ENCODE measurements at regions not wholly inside any gene's neighbourhood (a gene's known extent, or its start where the extent isn't known, plus 50 kb on each side); places are given as distances from the start of the nearest gene placed in this dataset.
"Not testable (repeated sequence)": the region's sequence is repeated elsewhere in the genome, so short reads cannot be mapped to it uniquely, and the experiment has no call there.

- no peak for DNase-seq
Observed at GRCh38 chr1:201731592-201731991, 97.4 kb upstream of the IPO9 start.

- no peak for DNase-seq
Observed at GRCh38 chr1:201732351-201732750, 96.6 kb upstream of the IPO9 start.

DNA sequence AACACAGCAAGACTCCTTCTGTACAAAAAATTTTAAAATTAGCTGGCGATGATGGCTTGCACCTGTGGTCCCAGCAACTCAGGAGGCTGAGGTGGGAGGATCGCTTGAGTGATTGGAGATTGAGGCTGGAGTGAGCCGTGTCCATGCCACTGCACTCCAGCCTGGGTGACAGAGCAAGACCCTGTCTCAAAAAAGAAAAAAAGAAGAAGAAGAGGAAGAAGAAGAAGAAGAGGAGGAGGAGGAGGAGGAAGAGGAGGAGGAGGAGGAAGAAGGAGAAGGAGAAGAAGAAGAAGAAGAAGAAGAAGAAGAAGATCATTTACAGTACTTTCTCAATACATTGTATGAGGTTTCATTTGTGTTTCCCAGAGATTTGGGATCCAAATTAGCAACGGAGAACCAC is 94.7 kb upstream of the IPO9 start:
- DNase-seq = not testable (repeated sequence)

GRCh38 chr1:201734786-201735185 is 94.2 kb upstream of the IPO9 start:
- DNase-seq = no peak

- no peak for DNase-seq
Observed at GRCh38 chr1:201736707-201737320, 92.1 kb upstream of the IPO9 start.

DNA sequence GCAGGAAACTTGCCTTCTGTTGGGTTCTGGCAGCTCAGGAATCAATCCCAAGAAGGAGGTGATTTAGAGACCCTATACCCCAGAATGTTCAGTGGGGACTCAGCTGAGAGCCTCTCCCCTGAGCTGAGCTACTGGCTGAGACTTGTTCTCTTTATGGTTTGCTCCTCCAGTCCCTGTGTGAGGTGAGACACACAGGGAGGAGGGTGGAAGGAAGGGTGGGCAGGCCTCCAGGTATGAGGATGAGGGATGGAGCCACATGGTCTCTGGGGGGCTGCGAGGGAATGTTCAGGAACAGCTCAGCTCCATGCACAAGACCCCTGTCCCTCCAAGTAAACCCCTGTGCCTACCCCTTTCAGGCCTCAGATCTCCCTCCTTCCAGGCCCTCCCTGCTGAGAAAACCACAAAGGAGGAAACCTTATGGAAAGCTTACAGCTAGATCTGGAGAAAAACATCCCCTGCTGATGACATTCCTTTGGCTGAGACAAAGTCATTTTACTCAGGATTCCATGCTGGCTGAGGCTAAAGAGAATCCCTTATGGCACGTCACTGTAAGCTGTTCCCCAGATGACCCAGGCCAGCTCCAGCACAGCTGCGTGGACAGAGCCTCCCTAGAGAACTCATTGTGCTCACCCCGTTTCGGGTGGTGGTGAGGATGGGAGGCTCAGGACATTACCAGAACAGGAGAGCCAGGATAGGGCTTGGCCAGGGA is 91.5 kb upstream of the IPO9 start:
- no peak for DNase-seq

GRCh38 chr1:201739080-201739479 is 89.9 kb upstream of the IPO9 start:
- no peak for DNase-seq

DNA sequence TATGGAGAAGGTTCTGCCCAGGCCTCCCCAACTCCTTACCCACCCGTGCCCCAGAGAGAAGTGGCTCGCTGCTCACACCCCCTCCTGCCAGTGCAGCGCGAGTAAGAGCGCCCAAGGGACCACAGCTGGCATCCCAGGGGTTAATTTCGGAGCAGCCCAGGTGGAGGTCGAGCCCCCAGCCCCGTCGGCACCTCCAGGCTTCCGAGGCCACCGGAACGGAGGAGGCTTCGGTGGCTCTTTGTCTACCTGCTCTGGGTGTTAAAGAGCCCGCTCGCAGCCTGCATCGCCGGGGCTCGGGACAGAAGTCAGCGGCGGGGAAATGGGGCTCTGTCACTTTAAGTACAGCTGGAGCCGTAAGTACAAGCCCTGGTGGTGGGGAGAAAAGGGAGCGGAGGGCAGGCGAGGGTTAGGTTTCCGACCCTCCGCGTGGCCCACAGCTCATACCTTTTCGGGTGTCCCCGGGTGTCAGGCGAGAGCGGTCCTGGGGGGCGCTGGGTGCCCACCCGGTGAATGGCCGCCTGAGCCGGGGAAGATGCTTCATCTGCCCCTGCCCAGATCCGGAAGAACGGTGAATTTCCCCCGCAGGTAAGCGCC is 89.4 kb upstream of the IPO9 start:
- DNase-seq = no peak

GRCh38 chr1:201740086-201740541 is 88.8 kb upstream of the IPO9 start:
- DNase-seq = no peak

- DNase-seq = no peak
Observed at GRCh38 chr1:201740670-201741111, 88.3 kb upstream of the IPO9 start.

GRCh38 chr1:201741763-201742342 is 87.1 kb upstream of the IPO9 start:
- no peak for DNase-seq

DNA sequence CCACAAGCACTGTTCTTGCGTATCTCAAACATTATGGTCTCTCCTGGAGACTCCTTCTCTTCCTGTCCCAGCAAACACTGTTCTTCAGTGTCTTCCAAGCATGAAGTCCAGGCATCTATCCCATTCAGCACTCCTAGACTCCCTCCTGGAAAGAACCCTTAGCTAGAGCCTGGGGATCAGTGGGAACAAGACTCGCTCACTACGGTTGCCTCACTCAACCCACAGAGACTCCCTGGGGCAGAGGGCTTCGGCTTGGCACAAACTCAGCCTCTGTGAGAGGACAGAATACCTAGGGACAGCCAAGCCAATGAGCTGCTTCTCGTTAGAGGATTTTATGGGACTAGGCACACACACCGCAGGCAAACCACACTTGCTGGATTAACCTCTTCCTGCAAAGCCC is 86.5 kb upstream of the IPO9 start:
- DNase-seq = no peak

GRCh38 chr1:201742955-201743805 is 85.8 kb upstream of the IPO9 start:
- no peak for DNase-seq

- DNase-seq = no peak
Observed at GRCh38 chr1:201745023-201745422, 83.9 kb upstream of the IPO9 start.

DNA sequence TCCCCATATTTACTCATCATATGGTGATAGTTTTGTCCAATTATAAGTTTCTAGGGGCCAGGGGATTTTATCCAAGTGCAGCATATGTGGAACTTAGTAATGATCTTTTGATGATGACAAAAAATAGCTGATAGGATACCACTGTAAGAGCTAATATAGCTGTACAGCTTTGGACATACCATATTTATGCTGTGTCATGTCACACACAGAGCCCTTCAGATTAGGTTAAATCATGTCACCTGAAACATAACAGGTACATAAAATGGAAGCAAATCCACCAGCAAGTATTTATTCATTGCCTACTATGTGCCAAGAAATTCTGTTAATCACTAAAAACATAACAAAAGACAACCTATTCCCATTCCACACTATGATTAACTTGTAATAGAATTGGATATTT is 82.8 kb upstream of the IPO9 start:
- DNase-seq = no peak

- no peak for DNase-seq
Observed at GRCh38 chr1:201747261-201747660, 81.7 kb upstream of the IPO9 start.

DNA sequence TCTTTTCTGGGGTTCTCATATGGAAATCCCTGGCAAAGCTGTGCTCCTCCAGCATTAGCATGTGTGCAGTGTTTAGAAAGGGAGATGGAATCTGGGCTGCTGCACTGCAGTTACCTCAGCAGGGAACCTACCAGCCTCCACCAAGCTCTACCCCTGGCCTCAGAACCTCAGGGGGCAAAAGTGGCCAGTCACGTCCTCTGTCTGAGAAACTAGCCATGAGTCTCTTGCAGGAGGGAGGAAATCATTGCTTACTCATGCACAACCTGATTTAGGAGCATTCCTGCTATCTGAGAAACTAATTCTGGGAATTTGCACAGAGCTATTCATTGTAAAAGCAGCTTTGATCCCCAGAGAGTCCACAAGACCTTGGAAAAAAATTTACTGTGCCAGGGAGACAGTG is 80.6 kb upstream of the IPO9 start:
- DNase-seq = no peak

DNA sequence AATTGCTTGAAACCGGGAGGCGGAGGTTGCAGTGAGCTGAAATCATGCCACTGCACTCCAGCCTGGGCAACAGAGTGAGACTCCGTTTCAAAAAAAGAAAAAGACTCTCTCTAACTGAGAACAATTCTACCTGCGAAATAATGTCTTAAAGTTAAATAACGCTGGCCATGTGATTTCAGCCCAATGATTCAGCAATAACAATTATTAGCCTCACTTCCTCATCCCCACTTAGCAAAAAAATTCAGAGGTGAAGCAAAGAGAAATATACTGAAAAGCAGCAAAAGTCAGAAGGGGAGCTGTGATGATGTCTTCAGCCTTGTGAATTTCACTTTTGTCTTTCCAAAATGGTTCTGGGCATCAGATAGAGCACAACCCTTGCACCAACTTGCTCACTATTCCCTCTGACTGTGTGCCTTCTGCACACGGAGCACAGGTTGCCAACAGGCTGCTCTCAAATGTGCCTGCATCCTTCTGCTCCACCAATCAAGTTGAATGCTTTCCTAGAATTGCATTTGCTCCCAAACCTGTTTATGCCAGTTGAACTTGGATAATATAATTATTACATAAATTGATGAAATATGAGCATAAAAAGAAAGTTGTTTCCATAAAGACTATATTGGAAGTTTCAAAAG is 79.8 kb upstream of the IPO9 start:
- no peak for DNase-seq

- DNase-seq = no peak
Observed at GRCh38 chr1:201750120-201750519, 78.8 kb upstream of the IPO9 start.

DNA sequence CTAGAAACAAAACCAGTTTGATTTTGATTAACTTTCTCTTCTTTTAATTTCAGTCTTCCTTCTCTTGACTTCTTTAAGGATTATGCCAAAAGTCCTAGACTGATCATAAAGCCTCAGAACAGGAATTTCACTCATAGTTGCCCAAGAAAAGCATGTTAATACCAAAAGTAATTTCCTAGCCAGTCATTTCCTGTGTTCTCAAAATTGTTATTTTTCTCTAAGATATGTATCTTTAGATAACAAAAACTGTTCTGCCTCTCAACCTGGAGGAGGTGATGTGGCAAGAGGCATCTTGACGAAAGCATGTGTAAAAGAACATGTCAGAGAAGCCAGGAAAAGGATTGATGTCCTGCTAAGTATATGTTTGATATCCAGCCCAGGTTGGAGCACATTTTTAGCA is 78.0 kb upstream of the IPO9 start:
- no peak for DNase-seq

GRCh38 chr1:201751872-201752271 is 77.1 kb upstream of the IPO9 start:
- DNase-seq = no peak

- no peak for DNase-seq
Observed at GRCh38 chr1:201752333-201752732, 76.6 kb upstream of the IPO9 start.

DNA sequence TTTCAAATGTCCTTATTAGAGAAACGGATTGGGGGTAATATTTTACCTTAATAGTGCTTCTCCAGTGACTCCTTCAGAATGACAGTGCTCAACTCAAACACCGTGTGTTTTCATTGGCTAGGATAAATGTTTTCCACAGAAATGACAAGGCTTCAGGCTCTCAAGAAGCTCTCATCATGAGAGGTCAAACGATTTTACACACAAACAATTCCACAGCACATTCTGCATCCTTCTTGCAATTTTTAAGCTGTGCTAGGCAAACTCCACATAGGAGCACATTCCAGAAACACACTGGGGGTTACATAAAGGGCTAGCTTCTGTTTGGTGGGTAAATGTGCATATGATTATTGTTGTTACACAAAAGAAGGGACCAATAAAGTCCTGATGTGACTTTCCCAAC is 75.5 kb upstream of the IPO9 start:
- no peak for DNase-seq
